ENCODE measurements at regions not wholly inside any gene's neighbourhood (a gene's known extent, or its start where the extent isn't known, plus 50 kb on each side); places are given as distances from the start of the nearest gene placed in this dataset.

GRCh38 chr3:96209699-96210098, 604.7 kb upstream of the EPHA6 start:
- H3K27ac Mint-ChIP-seq: no peak overlapping the region
- no peak for TF ChIP-seq CTCF (conservative IDR thresholded peaks at IDR 0.05)
- no peak overlapping the region for H3K4me3 Mint-ChIP-seq

GRCh38 chr3:96213393-96213792, 601.0 kb upstream of the EPHA6 start:
- H3K4me3 Mint-ChIP-seq: no peak overlapping the region
- H3K4me1 Mint-ChIP-seq (ENCODE audit: unreplicated experiment): no peaks in the 10 kb centered on the region
- peaks cover 4% of the 10 kb centered on the region for H3K9me3 Mint-ChIP-seq
- H3K36me3 Mint-ChIP-seq: no peaks in the 10 kb centered on the region
- TF ChIP-seq CTCF (conservative IDR thresholded peaks at IDR 0.05): no peak
- no peak overlapping the region for H3K27ac Mint-ChIP-seq
- H3K27me3 Mint-ChIP-seq: no peaks in the 10 kb centered on the region
- no peak for DNase-seq (ENCODE audit: extremely low spot score, unreplicated experiment)

More at GRCh38 chr3:96209699-96210098, 604.7 kb upstream of the EPHA6 start:
- no peak for DNase-seq (ENCODE audit: extremely low spot score, unreplicated experiment)
- Mint-ChIP-seq H3K27me3 (no peaks in the 10 kb centered on the region), H3K36me3 (no peaks in the 10 kb centered on the region), H3K4me1 (ENCODE audit: unreplicated experiment) (no peaks in the 10 kb centered on the region), H3K9me3 (peaks cover 4% of the 10 kb centered on the region)

- no peaks in the 10 kb centered on the region for H3K27me3 Mint-ChIP-seq
- H3K4me3 Mint-ChIP-seq: no peak overlapping the region
- DNase-seq (ENCODE audit: extremely low spot score, unreplicated experiment): no peak
- peaks cover under 1% of the 10 kb centered on the region for H3K9me3 Mint-ChIP-seq
- H3K36me3 Mint-ChIP-seq: no peaks in the 10 kb centered on the region
- no peak overlapping the region for H3K27ac Mint-ChIP-seq
- no peak for TF ChIP-seq CTCF (conservative IDR thresholded peaks at IDR 0.05)
- H3K4me1 Mint-ChIP-seq (ENCODE audit: unreplicated experiment): no peaks in the 10 kb centered on the region
These were observed 599.5 kb upstream of the EPHA6 start for GRCh38 chr3:96214941-96215340.

GRCh38 chr3:96225494-96225893, 588.9 kb upstream of the EPHA6 start:
- H3K27me3 Mint-ChIP-seq: no peaks in the 10 kb centered on the region
- no peaks in the 10 kb centered on the region for H3K36me3 Mint-ChIP-seq
- no peak for DNase-seq (ENCODE audit: extremely low spot score, unreplicated experiment)
- H3K4me3 Mint-ChIP-seq: no peak overlapping the region
- H3K4me1 Mint-ChIP-seq (ENCODE audit: unreplicated experiment): no peaks in the 10 kb centered on the region
- H3K27ac Mint-ChIP-seq: no peak overlapping the region
- H3K9me3 Mint-ChIP-seq: no peaks in the 10 kb centered on the region
- no peak for TF ChIP-seq CTCF (conservative IDR thresholded peaks at IDR 0.05)

GRCh38 chr3:96233679-96234078, 580.7 kb upstream of the EPHA6 start:
- Mint-ChIP-seq H3K4me3 (no peak overlapping the region), H3K36me3 (no peaks in the 10 kb centered on the region), H3K27me3 (no peaks in the 10 kb centered on the region), H3K9me3 (no peaks in the 10 kb centered on the region), H3K4me1 (ENCODE audit: unreplicated experiment) (no peaks in the 10 kb centered on the region), H3K27ac (no peak overlapping the region)
- DNase-seq (ENCODE audit: extremely low spot score, unreplicated experiment): no peak
- TF ChIP-seq CTCF (conservative IDR thresholded peaks at IDR 0.05): no peak

GRCh38 chr3:96236522-96236921, 577.9 kb upstream of the EPHA6 start:
- no peak for TF ChIP-seq CTCF (conservative IDR thresholded peaks at IDR 0.05)
- DNase-seq (ENCODE audit: extremely low spot score, unreplicated experiment): no peak
- no peaks in the 10 kb centered on the region for H3K27me3 Mint-ChIP-seq
- no peaks in the 10 kb centered on the region for H3K4me1 Mint-ChIP-seq (ENCODE audit: unreplicated experiment)
- H3K36me3 Mint-ChIP-seq: no peaks in the 10 kb centered on the region
- no peak overlapping the region for H3K4me3 Mint-ChIP-seq
- no peaks in the 10 kb centered on the region for H3K9me3 Mint-ChIP-seq
- no peak overlapping the region for H3K27ac Mint-ChIP-seq

Data from type B pancreatic cell (in vitro differentiated cells).